A549 (cell line): ENCODE measurements at regions not wholly inside any gene's neighbourhood (a gene's known extent, or its start where the extent isn't known, plus 50 kb on each side); places are given as distances from the start of the nearest gene placed in this dataset.

Experiments used
- ATAC-seq, 2 experiments: fragments of 200-7000 bp in 1 of 2; fragments of >200 bp in 1 of 2; cut with Nextera tagmentation in 1 of 2; cut with Tn5 transposase in 1 of 2; 3 replicates each; pipeline versions ENCODE4 v1.8.0 to v1.9.1; 2018 to 2020; ENCODE audit warnings: mild to moderate bottlenecking in 1 of 2, moderate library complexity in 1 of 2
- CTCF ChIA-PET: fragments of 300-600 bp; sonication (Branson Sonifier 250); formaldehyde crosslinking; extraction: SDS; loops from one replicate; lab custom pipeline; 2021; ENCODE audit warnings: antibody characterized with exemption, inconsistent platforms; lab: Yijun Ruan, JAX
- POLR2A ChIA-PET: fragments of 350-600 bp; formaldehyde crosslinking; extraction: SDS; loops from one replicate; lab custom pipeline; 2021; ENCODE audit warnings: antibody characterized with exemption, inconsistent platforms; lab: Yijun Ruan, JAX
- DNase-seq, 2 experiments: peaks; one replicate each; pipeline versions ENCODE4 v3.0.0 to v3.0.0-alpha.2; 2011 to 2016; ENCODE audit warnings: low read depth in 1 of 2, low spot score in 1 of 2
- FAIRE-seq: peaks from 2 replicates; lab custom pipeline; 2011; peaks lifted over from hg19 to GRCh38; lab: Jason Lieb, UNC
- H3K27ac ChIP-seq, 2 experiments: fragments of >200 bp; sonication (Bioruptor Twin); formaldehyde crosslinking; 3 replicates each; pipeline ENCODE4 v1.5.1; 2016 to 2017
- H3K4me1 ChIP-seq: fragments of >200 bp; sonication (Bioruptor Twin); formaldehyde crosslinking; 3 replicates; pipeline ENCODE4 v1.6.1; 2016
- H3K4me2 ChIP-seq: fragments of >200 bp; sonication (Bioruptor Twin); formaldehyde crosslinking; 3 replicates; pipeline ENCODE4 v1.6.1; 2016
- H3K4me3 ChIP-seq: fragments of >200 bp; sonication (Bioruptor Twin); formaldehyde crosslinking; 3 replicates; pipeline ENCODE4 v1.5.1; 2016
- H3K9me3 ChIP-seq: fragments of >200 bp; sonication (Bioruptor Twin); formaldehyde crosslinking; 3 replicates; pipeline ENCODE4 v1.6.1; 2016
- BCL3 ChIP-seq: fragments of >200 bp; sonication (Bioruptor Twin); formaldehyde crosslinking; IDR thresholded peaks from 3 replicates; pipeline ENCODE4 v1.6.1; 2016
- CBX2 ChIP-seq: fragments of 200-600 bp; sonication (generic); IDR thresholded peaks from 2 replicates; pipeline ENCODE4 v1.6.1; 2016; ENCODE audit warnings: low read depth, mild to moderate bottlenecking, borderline replicate concordance
- CEBPB ChIP-seq, 2 experiments: fragments of >200 bp in 1 of 2; sonication (Bioruptor Twin) in 1 of 2; formaldehyde crosslinking in 1 of 2; IDR thresholded peaks; 2 replicates each; pipeline ENCODE4 v1.6.1; 2012 to 2016
- CHD2 ChIP-seq: fragments of 150-350 bp; IDR thresholded peaks from 2 replicates; pipeline ENCODE4 v1.6.1; 2014; ENCODE audit warnings: low read length; ENCODE audit not compliant: partially characterized antibody
- FOXS1 ChIP-seq: fragments of 250-450 bp; sonication (Bioruptor Pico); IDR thresholded peaks from 2 replicates; pipeline ENCODE4 v1.5.0; 2020; ENCODE audit warnings: mild to moderate bottlenecking, moderate library complexity
- JUNB ChIP-seq: fragments of >200 bp; sonication (Bioruptor Twin); formaldehyde crosslinking; IDR thresholded peaks from 2 replicates; pipeline ENCODE4 v1.6.1; 2016
- KDM1A ChIP-seq: fragments of 200-600 bp; sonication (generic); IDR thresholded peaks from 2 replicates; pipeline ENCODE4 v1.6.1; 2016; ENCODE audit warnings: low read depth, mild to moderate bottlenecking
- POLR2A ChIP-seq: IDR thresholded peaks from 2 replicates; pipeline ENCODE4 v1.6.1; 2012; ENCODE audit warnings: mild to moderate bottlenecking, low read length
- TFCP2L1 ChIP-seq: fragments of 250-450 bp; sonication (Bioruptor Pico); IDR thresholded peaks from 2 replicates; pipeline ENCODE4 v1.5.0; 2021; ENCODE audit warnings: mild to moderate bottlenecking
- ZC3H11A ChIP-seq: fragments of 450-650 bp; IDR thresholded peaks from 2 replicates; pipeline ENCODE4 v1.6.1; 2014; ENCODE audit warnings: antibody characterized with exemption, mild to moderate bottlenecking
- whole genome bisulfite sequencing: methylation state at CpG from one replicate; pipeline ENCODE4 v1.1.6; 2017; ENCODE audit errors: missing lambda C conversion rate; 5-methylcytosine and 5-hydroxymethylcytosine counted together
- small RNA-seq, 6 experiments: library from RNA; depleted of rRNA; stranded (forward); fragments of <200 nt; gene quantifications; one replicate each; pipeline ENCODE3, GENCODE V24; 2012

DNA sequence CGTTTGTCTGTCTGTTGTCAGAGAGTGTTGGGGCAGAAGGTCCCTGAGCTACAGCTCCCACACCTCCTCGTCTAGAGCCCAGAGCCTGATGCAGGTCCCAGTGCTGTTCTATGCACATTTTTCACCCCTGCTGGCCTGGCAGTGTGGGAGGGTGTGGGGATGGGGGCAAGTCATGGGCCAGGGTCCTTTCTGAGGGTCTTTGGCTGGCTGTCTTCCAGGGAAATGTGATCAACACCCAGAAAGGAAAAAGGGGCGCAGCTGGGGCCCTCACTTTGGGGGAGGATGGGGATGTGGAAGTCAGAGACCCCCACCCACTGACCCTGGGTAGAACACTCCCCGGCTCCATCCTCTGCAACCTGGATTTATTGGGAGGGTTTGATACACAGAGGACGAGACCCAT, 50.0 kb upstream of the ZNF716 start:
- Histone ChIP-seq H3K27ac (no peak overlapping the region), H3K9me3 (no peaks in the 10 kb centered on the region; the same call in 1 of the 3 replicates), H3K4me1 (no peaks in the 10 kb centered on the region), H3K4me3 (no peak overlapping the region), H3K4me2 (no peak overlapping the region)
- no peak for TF ChIP-seq CBX2
- no peak for TF ChIP-seq TFCP2L1 (CRISPR knock-in tag)
- no peak for TF ChIP-seq FOXS1 (CRISPR knock-in tag)
- no peak for TF ChIP-seq JUNB
- no peak for TF ChIP-seq KDM1A
- no peak for TF ChIP-seq CEBPB (IDR thresholded peaks at IDR 0.05)
- no peak for TF ChIP-seq CHD2
- no peak for TF ChIP-seq ZC3H11A
- no peak for TF ChIP-seq POLR2A
- no peak for TF ChIP-seq BCL3
- ChIA-PET POLR2A (no interaction called here), CTCF (no interaction called here)
- no peak for DNase-seq
- no peak for FAIRE-seq
- no peak for ATAC-seq
- 16% methylated on average over 5 of the region's 5 CpGs for WGBS

Small RNAs in the stretch of these regions (small RNA-seq; reads per million reads assigned to genes)
- gene RNU7-157P: 0 reads per million in 6 experiments
